ENCODE measurements at regions not wholly inside any gene's neighbourhood (a gene's known extent, or its start where the extent isn't known, plus 50 kb on each side); places are given as distances from the start of the nearest gene placed in this dataset.

- no peak for TF ChIP-seq CTCF (conservative IDR thresholded peaks at IDR 0.05; ENCODE audit: control insufficient read depth, insufficient read depth, low read depth, low read length)
- no peak overlapping the region for H3K4me3 ChIP-seq (ENCODE audit: control insufficient read depth, low read depth, low read length)
- no peak for DNase-seq (ENCODE audit: low read depth)
Observed at GRCh38 chr11:112723676-112724495, 237.3 kb upstream of the NCAM1 start.

- DNase-seq (ENCODE audit: low read depth): no peak
- no peak for TF ChIP-seq CTCF (conservative IDR thresholded peaks at IDR 0.05; ENCODE audit: control insufficient read depth, insufficient read depth, low read depth, low read length)
- H3K4me3 ChIP-seq (ENCODE audit: control insufficient read depth, low read depth, low read length): no peak overlapping the region
Observed at GRCh38 chr11:112724496-112724790, 236.8 kb upstream of the NCAM1 start.

GRCh38 chr11:112725636-112726035 is 235.6 kb upstream of the NCAM1 start:
- DNase-seq (ENCODE audit: low read depth): no peak
- TF ChIP-seq CTCF (conservative IDR thresholded peaks at IDR 0.05; ENCODE audit: control insufficient read depth, insufficient read depth, low read depth, low read length): no peak
- no peak overlapping the region for H3K4me3 ChIP-seq (ENCODE audit: control insufficient read depth, low read depth, low read length)

- no peak for DNase-seq (ENCODE audit: low read depth)
- no peak overlapping the region for H3K4me3 ChIP-seq (ENCODE audit: control insufficient read depth, low read depth, low read length)
- no peak for TF ChIP-seq CTCF (conservative IDR thresholded peaks at IDR 0.05; ENCODE audit: control insufficient read depth, insufficient read depth, low read depth, low read length)
Observed at GRCh38 chr11:112727341-112727841, 233.8 kb upstream of the NCAM1 start.

GRCh38 chr11:112728288-112728687 is 232.9 kb upstream of the NCAM1 start:
- H3K4me3 ChIP-seq (ENCODE audit: control insufficient read depth, low read depth, low read length): no peak overlapping the region
- DNase-seq (ENCODE audit: low read depth): no peak

GRCh38 chr11:112728716-112729115 is 232.5 kb upstream of the NCAM1 start:
- DNase-seq (ENCODE audit: low read depth): no peak
- no peak overlapping the region for H3K4me3 ChIP-seq (ENCODE audit: control insufficient read depth, low read depth, low read length)
- TF ChIP-seq CTCF (conservative IDR thresholded peaks at IDR 0.05; ENCODE audit: control insufficient read depth, insufficient read depth, low read depth, low read length): no peak

More at GRCh38 chr11:112728288-112728687, 232.9 kb upstream of the NCAM1 start:
- TF ChIP-seq CTCF (conservative IDR thresholded peaks at IDR 0.05; ENCODE audit: control insufficient read depth, insufficient read depth, low read depth, low read length): no peak
